Fibroblast of lung (primary cell): ENCODE measurements at regions not wholly inside any gene's neighbourhood (a gene's known extent, or its start where the extent isn't known, plus 50 kb on each side); places are given as distances from the start of the nearest gene placed in this dataset.

Source experiments
- DNase-seq, 2 donors: peaks; one replicate each; pipeline versions ENCODE4 v3.0.0 to v3.0.0-alpha.2; 2010; ENCODE audit warnings: low read depth in 2 of 2
- H2AFZ ChIP-seq: 2 replicates; pipeline ENCODE4 v1.5.1; 2012; ENCODE audit warnings: low read length, control low read depth, inconsistent platforms
- H3K27ac ChIP-seq: 2 replicates; pipeline ENCODE4 v1.5.1; 2011; ENCODE audit warnings: low read length, control low read depth; ENCODE audit not compliant: insufficient read depth
- H3K27me3 ChIP-seq: 2 replicates; pipeline ENCODE4 v1.5.1; 2011; ENCODE audit warnings: mild to moderate bottlenecking, low read length; ENCODE audit not compliant: control insufficient read depth, insufficient read depth
- H3K36me3 ChIP-seq: 2 replicates; pipeline ENCODE4 v1.5.1; 2011; ENCODE audit warnings: low read length; ENCODE audit not compliant: control insufficient read depth, insufficient read depth
- H3K4me1 ChIP-seq: 2 replicates; pipeline ENCODE4 v1.5.1; 2011; ENCODE audit warnings: low read length; ENCODE audit not compliant: control insufficient read depth, insufficient read depth; ENCODE audit errors: extremely low read depth
- H3K4me2 ChIP-seq: 2 replicates; pipeline ENCODE4 v1.5.1; 2011; ENCODE audit warnings: low read length, control low read depth; ENCODE audit not compliant: insufficient read depth; ENCODE audit errors: extremely low read depth
- H3K4me3 ChIP-seq, 4 experiments: fragments of 200-600 bp in 1 of 4; sonication (generic) in 1 of 4; replicated peaks in 1 of 4; 2 replicates each; pipeline ENCODE4 v1.5.1; 2011 to 2016; ENCODE audit warnings: low read length in 4 of 4, low read depth in 3 of 4, mild to moderate bottlenecking in 3 of 4, control low read depth in 2 of 4, inconsistent platforms in 1 of 4, mixed read lengths in 1 of 4; ENCODE audit not compliant: insufficient read depth in 1 of 4; ENCODE audit errors: control extremely low read depth in 1 of 4
- H3K79me2 ChIP-seq: 2 replicates; pipeline ENCODE4 v1.5.1; 2012; ENCODE audit warnings: mild to moderate bottlenecking, low read length, inconsistent platforms; ENCODE audit not compliant: control insufficient read depth, insufficient read depth
- H3K9ac ChIP-seq: 2 replicates; pipeline ENCODE4 v1.5.1; 2011; ENCODE audit warnings: mild to moderate bottlenecking, low read length, control low read depth; ENCODE audit not compliant: insufficient read depth
- H3K9me3 ChIP-seq: 2 replicates; pipeline ENCODE4 v1.5.1; 2012; ENCODE audit warnings: low read depth, low read length; ENCODE audit not compliant: control insufficient read depth, insufficient read depth
- H4K20me1 ChIP-seq: 2 replicates; pipeline ENCODE4 v1.5.1; 2011; ENCODE audit warnings: low read length; ENCODE audit not compliant: control insufficient read depth, insufficient read depth; ENCODE audit errors: extremely low read depth
- EZH2 ChIP-seq: IDR thresholded peaks from 2 replicates; pipeline ENCODE4 v1.5.1; 2012; ENCODE audit warnings: low read length, control low read depth, mild to moderate bottlenecking; ENCODE audit errors: missing control alignments
- TF ChIP-seq, protein P1 (sequence below), 2 donors: IDR thresholded peaks in 1 of 2; conservative IDR thresholded peaks in 1 of 2; 1 replicate in 1 of 2; 2 replicates in 1 of 2; pipeline ENCODE4 v1.5.1; 2011 to 2012; ENCODE audit warnings: low read length in 2 of 2, control low read depth in 1 of 2, inconsistent platforms in 1 of 2, low read depth in 1 of 2, mild to moderate bottlenecking in 1 of 2

DNA sequence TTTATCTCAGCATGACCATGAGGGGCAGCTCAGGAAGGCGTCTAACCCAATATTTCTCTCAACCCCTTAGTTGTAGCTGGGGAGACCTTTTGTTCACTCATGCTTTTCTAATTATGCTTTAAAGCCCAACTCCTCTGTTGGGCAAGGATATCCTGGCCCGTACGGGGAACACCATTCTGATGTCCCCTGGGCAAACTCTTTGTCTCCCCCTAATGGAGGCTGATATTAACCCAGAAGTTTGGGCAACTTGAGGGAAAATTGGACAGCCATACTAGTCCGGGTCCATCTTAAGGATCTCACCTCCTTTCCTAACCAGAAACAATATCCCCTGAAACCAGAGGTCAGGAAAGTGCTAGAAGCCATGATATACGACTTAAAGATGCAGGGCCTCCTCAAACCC is 143.7 kb upstream of the COX10 start:
- Histone ChIP-seq H3K27me3 (no peaks in the 10 kb centered on the region), H3K4me3 (no peak overlapping the region), H3K36me3 (no peaks in the 10 kb centered on the region), H3K4me2 (no peak overlapping the region), H3K9me3 (no peaks in the 10 kb centered on the region), H2AFZ (no peak overlapping the region), H3K9ac (no peak overlapping the region), H3K4me1 (no peaks in the 10 kb centered on the region), H4K20me1 (no peaks in the 10 kb centered on the region), H3K79me2 (no peaks in the 10 kb centered on the region), H3K27ac (no peak overlapping the region)
- DNase-seq: peak in 1 of 2 donors; percentile 4
- TF ChIP-seq, protein P1, sequence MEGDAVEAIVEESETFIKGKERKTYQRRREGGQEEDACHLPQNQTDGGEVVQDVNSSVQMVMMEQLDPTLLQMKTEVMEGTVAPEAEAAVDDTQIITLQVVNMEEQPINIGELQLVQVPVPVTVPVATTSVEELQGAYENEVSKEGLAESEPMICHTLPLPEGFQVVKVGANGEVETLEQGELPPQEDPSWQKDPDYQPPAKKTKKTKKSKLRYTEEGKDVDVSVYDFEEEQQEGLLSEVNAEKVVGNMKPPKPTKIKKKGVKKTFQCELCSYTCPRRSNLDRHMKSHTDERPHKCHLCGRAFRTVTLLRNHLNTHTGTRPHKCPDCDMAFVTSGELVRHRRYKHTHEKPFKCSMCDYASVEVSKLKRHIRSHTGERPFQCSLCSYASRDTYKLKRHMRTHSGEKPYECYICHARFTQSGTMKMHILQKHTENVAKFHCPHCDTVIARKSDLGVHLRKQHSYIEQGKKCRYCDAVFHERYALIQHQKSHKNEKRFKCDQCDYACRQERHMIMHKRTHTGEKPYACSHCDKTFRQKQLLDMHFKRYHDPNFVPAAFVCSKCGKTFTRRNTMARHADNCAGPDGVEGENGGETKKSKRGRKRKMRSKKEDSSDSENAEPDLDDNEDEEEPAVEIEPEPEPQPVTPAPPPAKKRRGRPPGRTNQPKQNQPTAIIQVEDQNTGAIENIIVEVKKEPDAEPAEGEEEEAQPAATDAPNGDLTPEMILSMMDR (conservative IDR thresholded peaks at IDR 0.05 in 1 of 2, IDR thresholded peaks at IDR 0.05 in 1 of 2; ENCODE audit: low read depth in 1 of 2, low read length in 2 of 2): peak in 1 of 2 donors; percentile 5
- TF ChIP-seq EZH2: no peak

DNA sequence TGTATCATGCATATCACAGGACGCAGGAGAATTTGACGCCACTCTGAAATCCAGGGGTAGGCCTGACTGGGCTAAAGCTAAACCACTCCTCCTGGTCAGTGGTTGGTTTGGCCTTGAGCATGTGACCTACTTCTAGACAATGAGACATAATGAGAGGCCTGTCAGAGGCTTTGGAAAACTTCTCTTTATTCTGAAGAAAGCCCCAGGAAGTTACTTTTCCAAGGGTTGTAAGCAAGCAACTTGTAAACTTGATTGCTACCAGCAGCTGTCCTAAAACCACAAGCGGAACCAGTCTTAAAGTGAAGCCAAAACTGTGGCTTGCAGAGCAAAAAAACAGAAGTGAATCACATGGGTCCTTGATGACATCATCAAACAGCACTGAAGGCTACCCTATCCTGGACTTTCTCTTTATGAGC is 138.2 kb upstream of the COX10 start:
- Histone ChIP-seq H3K4me1 (no peaks in the 10 kb centered on the region), H3K4me3 (no peak overlapping the region), H3K9me3 (no peaks in the 10 kb centered on the region), H2AFZ (no peak overlapping the region), H3K79me2 (no peaks in the 10 kb centered on the region), H3K27ac (no peak overlapping the region), H3K36me3 (no peaks in the 10 kb centered on the region), H4K20me1 (no peaks in the 10 kb centered on the region), H3K4me2 (no peak overlapping the region), H3K27me3 (no peaks in the 10 kb centered on the region), H3K9ac (no peak overlapping the region)
- no peak for TF ChIP-seq EZH2
- TF ChIP-seq, protein P1 (conservative IDR thresholded peaks at IDR 0.05 in 1 of 2, IDR thresholded peaks at IDR 0.05 in 1 of 2; ENCODE audit: low read depth in 1 of 2, low read length in 2 of 2): no peak
- peak; percentile 62 to 68 for DNase-seq

DNA sequence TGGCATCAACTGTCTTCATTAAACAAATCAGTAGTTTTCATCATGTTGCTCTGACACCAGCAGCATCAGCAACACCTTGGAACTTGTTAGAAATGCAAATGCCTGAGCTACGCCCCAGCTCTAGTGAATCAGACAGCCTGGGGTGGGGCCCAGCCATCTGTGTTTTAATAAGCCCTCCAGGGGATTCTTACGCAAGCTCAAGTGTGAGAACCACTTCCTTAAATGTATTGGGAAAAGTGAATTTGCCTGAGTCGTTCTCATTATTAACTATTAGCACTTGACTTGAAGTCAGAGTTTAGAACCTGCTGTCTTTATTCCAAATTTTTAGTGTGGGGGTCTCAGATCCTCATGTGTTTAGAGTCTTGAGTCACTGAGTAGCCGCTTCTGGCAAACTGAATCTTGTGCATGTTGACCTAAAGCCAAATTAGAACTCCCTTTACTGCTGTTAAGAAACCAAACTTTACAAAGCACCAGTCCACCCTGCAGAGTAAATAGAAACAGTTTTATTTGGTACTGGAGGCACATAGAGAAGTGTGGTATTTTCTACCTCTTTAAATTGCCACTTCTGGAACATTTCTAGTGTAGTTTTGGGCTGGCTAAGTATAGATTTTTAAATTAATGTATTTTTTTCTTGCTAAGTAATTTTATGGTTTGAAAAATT is 137.4 kb upstream of the COX10 start:
- H4K20me1 ChIP-seq: no peaks in the 10 kb centered on the region
- H3K9me3 ChIP-seq: no peaks in the 10 kb centered on the region
- H3K4me3 ChIP-seq: no peak overlapping the region
- no peaks in the 10 kb centered on the region for H3K79me2 ChIP-seq
- no peak overlapping the region for H3K4me2 ChIP-seq
- no peaks in the 10 kb centered on the region for H3K27me3 ChIP-seq
- no peak overlapping the region for H3K27ac ChIP-seq
- no peak overlapping the region for H2AFZ ChIP-seq
- no peak for TF ChIP-seq EZH2
- TF ChIP-seq, protein P1 (conservative IDR thresholded peaks at IDR 0.05 in 1 of 2, IDR thresholded peaks at IDR 0.05 in 1 of 2; ENCODE audit: low read depth in 1 of 2, low read length in 2 of 2): no peak
- no peaks in the 10 kb centered on the region for H3K4me1 ChIP-seq
- H3K36me3 ChIP-seq: no peaks in the 10 kb centered on the region
- no peak overlapping the region for H3K9ac ChIP-seq
- peak; percentile 57 to 61 for DNase-seq
